ENCODE measurements at regions not wholly inside any gene's neighbourhood (a gene's known extent, or its start where the extent isn't known, plus 50 kb on each side); places are given as distances from the start of the nearest gene placed in this dataset.

- Histone ChIP-seq H3K36me3 (ENCODE audit: control insufficient read depth, insufficient read depth, low read length) (no peaks in the 10 kb centered on the region), H3K4me2 (ENCODE audit: insufficient read depth, low read length) (no peak overlapping the region), H2AFZ (ENCODE audit: low read depth, low read length) (no peak overlapping the region), H3K9me1 (ENCODE audit: control insufficient read depth, insufficient read depth, low read length) (no peaks in the 10 kb centered on the region), H3K9ac (ENCODE audit: insufficient read depth in 1 of 2, low read depth in 2 of 2, low read length in 2 of 2) (no peak overlapping the region), H3K4me3 (no peak overlapping the region), H3K27ac (ENCODE audit: extremely low read depth, low read depth, low read length) (no peak overlapping the region), H3K27me3 (ENCODE audit: control insufficient read depth in 2 of 2, insufficient read depth in 2 of 2, low read length in 2 of 2) (no peaks in the 10 kb centered on the region), H3K9me3 (replicated peaks; ENCODE audit: control insufficient read depth, insufficient read depth, low read depth, low read length) (no peaks in the 10 kb centered on the region), H3K4me1 (replicated peaks in 1 of 2; ENCODE audit: control insufficient read depth in 2 of 2, insufficient read depth in 2 of 2, low read length in 2 of 2) (no peaks in the 10 kb centered on the region), H3K79me2 (ENCODE audit: control insufficient read depth, insufficient read depth, low read length) (no peaks in the 10 kb centered on the region), H4K20me1 (replicated peaks; ENCODE audit: control insufficient read depth, insufficient read depth, low read length) (no peaks in the 10 kb centered on the region)
- in situ Hi-C loops (cut with MboI) (no loop called here), intact Hi-C loops (cut with micrococcal nuclease) (no loop called here)
- no peak for FAIRE-seq
- no peak for DNase-seq (ENCODE audit: extremely low read depth in 1 of 4, low spot score in 3 of 4)
- ChIA-PET POLR2A (no interaction called here), CTCF (ENCODE audit: low intra/inter-chr PET ratio) (no interaction called here)
- no TSS peak for BruUV-seq (replicated peaks)
- no peak for ATAC-seq
- WGBS (ENCODE audit: insufficient coverage, low coverage, missing lambda C conversion rate) = under 1% methylated on average over 6 of the region's 6 CpGs
- TF ChIP-seq RHOXF2B (CRISPR knock-in tag; conservative IDR thresholded peaks at IDR 0.05) (no peak), SMAD3 (CRISPR knock-in tag; conservative IDR thresholded peaks at IDR 0.05) (no peak), ZNF655 (CRISPR knock-in tag; IDR thresholded peaks at IDR 0.05) (no peak), BDP1 (IDR thresholded peaks at IDR 0.05; ENCODE audit: insufficient read depth, insufficient read length) (no peak), NFYB (IDR thresholded peaks at IDR 0.05; ENCODE audit: extremely low read depth, insufficient read length) (no peak), SOX6 (IDR thresholded peaks at IDR 0.05) (no peak), CBX8 (IDR thresholded peaks at IDR 0.05; ENCODE audit: borderline replicate concordance, extremely low read depth, low read depth, low read length, poor library complexity, severe bottlenecking) (no peak), NR2C2 (CRISPR knock-in tag; IDR thresholded peaks at IDR 0.05) (no peak), NR2C2 (tag; IDR thresholded peaks at IDR 0.05) (no peak), PURB (CRISPR knock-in tag; IDR thresholded peaks at IDR 0.05; ENCODE audit: low read depth) (no peak), STAT5A (IDR thresholded peaks at IDR 0.05; ENCODE audit: borderline replicate concordance, low read length) (no peak), PYGO2 (tag; IDR thresholded peaks at IDR 0.05) (no peak), CUX1 (CRISPR knock-in tag; IDR thresholded peaks at IDR 0.05) (no peak), TEAD1 (CRISPR knock-in tag; IDR thresholded peaks at IDR 0.05) (no peak), GTF2A2 (tag; IDR thresholded peaks at IDR 0.05) (no peak), ZBTB5 (IDR thresholded peaks at IDR 0.05) (no peak)
These were observed 193.9 kb downstream of the OMA1 start for GRCh38 chr1:58352476-58353092.

All from K562 (cell line).